Stimulated activated CD8-positive, alpha-beta memory T cell treated with anti-CD3 and anti-CD28 coated beads, Interleukin-15, amount 100 ng/mL, for 1 hour (primary cell): ENCODE measurements at regions not wholly inside any gene's neighbourhood (a gene's known extent, or its start where the extent isn't known, plus 50 kb on each side); places are given as distances from the start of the nearest gene placed in this dataset.

Experiments used
- DNase-seq: peaks from one replicate; pipeline ENCODE4 v3.0.0-alpha.2; 2020; ENCODE audit warnings: low read depth

- no peak for DNase-seq
These were observed 339.4 kb downstream of the CHSY3 start for GRCh38 chr5:130243641-130244040.

- no peak for DNase-seq
These were observed 333.5 kb downstream of the CHSY3 start for GRCh38 chr5:130237721-130238120.
